GM23338 (cell line): ENCODE measurements at regions not wholly inside any gene's neighbourhood (a gene's known extent, or its start where the extent isn't known, plus 50 kb on each side); places are given as distances from the start of the nearest gene placed in this dataset.

ENCODE experiments used
- ATAC-seq: fragments of 200-7000 bp; cut with Tn5 transposase; 3 replicates; pipeline ENCODE4 v1.9.1; 2020
- DNase-seq: peaks from one replicate; pipeline ENCODE4 v3.0.0-alpha.2; 2015; ENCODE audit warnings: low spot score
- H2AFZ ChIP-seq: fragments of 200-600 bp; sonication (generic); 2 replicates; pipeline ENCODE4 v1.8.0; 2016; ENCODE audit warnings: antibody characterized with exemption, mild to moderate bottlenecking, moderate library complexity
- H3F3A ChIP-seq: fragments of 200-600 bp; sonication (generic); replicated peaks from 2 replicates; pipeline ENCODE4 v1.8.0; 2017; ENCODE audit warnings: antibody characterized with exemption, mixed run types, low read depth
- H3K27ac ChIP-seq: fragments of 200-600 bp; sonication (generic); 2 replicates; pipeline ENCODE4 v1.6.1; 2016; ENCODE audit warnings: low read depth
- H3K27me3 ChIP-seq: fragments of 200-600 bp; sonication (generic); 2 replicates; pipeline ENCODE4 v1.8.0; 2016; ENCODE audit warnings: mild to moderate bottlenecking, mixed run types, moderate library complexity; ENCODE audit not compliant: insufficient read depth
- H3K36me3 ChIP-seq: fragments of 200-600 bp; sonication (generic); 2 replicates; pipeline ENCODE4 v1.8.0; 2016; ENCODE audit warnings: mild to moderate bottlenecking; ENCODE audit not compliant: insufficient read depth
- H3K4me1 ChIP-seq: fragments of 200-600 bp; sonication (generic); 2 replicates; pipeline ENCODE4 v1.8.0; 2016; ENCODE audit warnings: mild to moderate bottlenecking, moderate library complexity; ENCODE audit not compliant: insufficient read depth
- H3K4me2 ChIP-seq: fragments of 200-600 bp; sonication (generic); 2 replicates; pipeline ENCODE4 v1.7.1; 2017; ENCODE audit warnings: mixed run types
- H3K4me3 ChIP-seq: fragments of 200-600 bp; sonication (generic); 2 replicates; pipeline ENCODE4 v1.6.1; 2016; ENCODE audit warnings: mixed run types
- H3K79me2 ChIP-seq: fragments of 200-600 bp; sonication (generic); replicated peaks from 2 replicates; pipeline ENCODE4 v1.8.0; 2017; ENCODE audit warnings: mild to moderate bottlenecking; ENCODE audit not compliant: insufficient read depth
- H3K9me2 ChIP-seq: fragments of 200-600 bp; sonication (generic); 2 replicates; pipeline ENCODE4 v1.8.0; 2017; ENCODE audit not compliant: insufficient read depth
- H4K20me1 ChIP-seq: fragments of 200-600 bp; sonication (generic); replicated peaks from 2 replicates; pipeline ENCODE4 v1.8.0; 2017; ENCODE audit warnings: mild to moderate bottlenecking; ENCODE audit not compliant: insufficient read depth
- H3K27ac Mint-ChIP-seq: 2 replicates; pipeline ENCODE4 v1.8.0; 2020; ENCODE audit warnings: inconsistent platforms, mild to moderate bottlenecking, moderate library complexity, mixed read lengths
- H3K27me3 Mint-ChIP-seq: 3 replicates; pipeline ENCODE4 v1.8.0; 2022; ENCODE audit warnings: low read depth, mild to moderate bottlenecking, moderate library complexity, mixed read lengths, inconsistent platforms; ENCODE audit not compliant: insufficient read depth, poor library complexity
- H3K36me3 Mint-ChIP-seq: 3 replicates; pipeline ENCODE4 v1.8.0; 2021; ENCODE audit warnings: low read depth, mild to moderate bottlenecking, inconsistent platforms, moderate library complexity, mixed read lengths
- H3K4me1 Mint-ChIP-seq: 3 replicates; pipeline ENCODE4 v1.8.0; 2020; ENCODE audit warnings: mild to moderate bottlenecking, inconsistent platforms, mixed read lengths
- H3K4me3 Mint-ChIP-seq: 3 replicates; pipeline ENCODE4 v1.8.0; 2021; ENCODE audit warnings: moderate library complexity, mild to moderate bottlenecking, inconsistent platforms, mixed read lengths
- H3K9me3 Mint-ChIP-seq: 3 replicates; pipeline ENCODE4 v1.8.0; 2020; ENCODE audit warnings: moderate library complexity, mild to moderate bottlenecking, inconsistent platforms, mixed read lengths
- CREB1 ChIP-seq: fragments of 250-450 bp; sonication (Bioruptor Pico); IDR thresholded peaks from 2 replicates; pipeline ENCODE4 v1.5.0; 2020; ENCODE audit warnings: low read depth, mild to moderate bottlenecking, moderate library complexity
- CTCF ChIP-seq, 2 experiments: fragments of 200-600 bp in 1 of 2; sonication (generic) in 1 of 2; conservative IDR thresholded peaks; 2 replicates each; pipeline versions ENCODE4 v1.5.1 to v1.6.1; 2016 to 2017; ENCODE audit warnings: antibody characterized with exemption in 2 of 2, low read depth in 2 of 2, mild to moderate bottlenecking in 2 of 2, moderate library complexity in 1 of 2
- ETS1 ChIP-seq: IDR thresholded peaks from 2 replicates; pipeline ENCODE4 v1.6.1; 2016; ENCODE audit warnings: antibody characterized with exemption
- EZH2 ChIP-seq: fragments of 200-600 bp; sonication (generic); IDR thresholded peaks from one replicate; pipeline ENCODE4 v1.8.0; 2017; ENCODE audit warnings: antibody characterized with exemption, mild to moderate bottlenecking, low read depth; ENCODE audit not compliant: unreplicated experiment
- EZH2phosphoT487 ChIP-seq: fragments of 200-600 bp; sonication (generic); IDR thresholded peaks from one replicate; pipeline ENCODE4 v1.8.1; 2018; ENCODE audit warnings: antibody characterized with exemption; ENCODE audit not compliant: unreplicated experiment
- JUNB ChIP-seq: IDR thresholded peaks from one replicate; pipeline ENCODE4 v1.6.1; 2016; ENCODE audit warnings: antibody characterized with exemption; ENCODE audit not compliant: unreplicated experiment
- NANOG ChIP-seq: IDR thresholded peaks from 2 replicates; pipeline ENCODE4 v1.6.1; 2016; ENCODE audit warnings: antibody characterized with exemption, borderline replicate concordance
- POLR2AphosphoS5 ChIP-seq: IDR thresholded peaks from 2 replicates; pipeline ENCODE4 v1.6.1; 2016; ENCODE audit warnings: antibody characterized with exemption, low read depth
- REST ChIP-seq: IDR thresholded peaks from one replicate; pipeline ENCODE4 v1.6.1; 2018; ENCODE audit warnings: antibody characterized with exemption; ENCODE audit not compliant: unreplicated experiment
- STAT1 ChIP-seq: IDR thresholded peaks from one replicate; pipeline ENCODE4 v1.6.1; 2016; ENCODE audit warnings: antibody characterized with exemption; ENCODE audit not compliant: unreplicated experiment
- ZNF114 ChIP-seq: fragments of 250-450 bp; sonication (Bioruptor Pico); IDR thresholded peaks from 2 replicates; pipeline ENCODE4 v1.5.0; 2020; ENCODE audit warnings: mild to moderate bottlenecking, moderate library complexity
- ZNF331 ChIP-seq: fragments of 250-450 bp; sonication (Bioruptor Pico); IDR thresholded peaks from 2 replicates; pipeline ENCODE4 v1.5.0; 2020; ENCODE audit warnings: low read depth, mild to moderate bottlenecking, moderate library complexity

GRCh38 chr3:7793786-7794185 lies 707.8 kb upstream of the LMCD1 start:
- Histone ChIP-seq H3K27me3 (no peaks in the 10 kb centered on the region), H4K20me1 (no peaks in the 10 kb centered on the region), H3K4me3 (no peak overlapping the region), H2AFZ (no peak overlapping the region), H3K36me3 (no peaks in the 10 kb centered on the region), H3K27ac (no peak overlapping the region), H3K4me1 (peaks cover 22% of the 10 kb centered on the region), H3F3A (no peaks in the 10 kb centered on the region), H3K9me2 (0 out of 2 replicates have a peak, but pooled peaks cover 3% of the 10 kb centered on the region), H3K4me2 (no peak overlapping the region), H3K79me2 (no peaks in the 10 kb centered on the region)
- H3K27ac Mint-ChIP-seq, result no peak overlapping the region
- TF ChIP-seq NANOG (no peak), CTCF (conservative IDR thresholded peaks at IDR 0.05; ENCODE audit: low read depth in 2 of 2) (no peak), EZH2phosphoT487 (no peak), CREB1 (CRISPR knock-in tag) (no peak), JUNB (no peak), STAT1 (no peak), ZNF114 (CRISPR knock-in tag) (no peak), ZNF331 (CRISPR knock-in tag) (no peak), REST (no peak), EZH2 (no peak)
- H3K27me3 Mint-ChIP-seq, result no peaks in the 10 kb centered on the region
- DNase-seq (no peak), ATAC-seq (no peak)
- H3K4me1 Mint-ChIP-seq, result peaks cover 21% of the 10 kb centered on the region
- peaks cover 29% of the 10 kb centered on the region; the same call in 2 of the 3 replicates for H3K36me3 Mint-ChIP-seq
- no peak overlapping the region for H3K4me3 Mint-ChIP-seq
- peaks cover 31% of the 10 kb centered on the region for H3K9me3 Mint-ChIP-seq

- H3F3A ChIP-seq, result no peaks in the 10 kb centered on the region
- Mint-ChIP-seq H3K4me1 (peaks cover 11% of the 10 kb centered on the region), H3K9me3 (no peaks in the 10 kb centered on the region), H3K4me3 (no peak overlapping the region), H3K27me3 (no peaks in the 10 kb centered on the region), H3K36me3 (no peaks in the 10 kb centered on the region), H3K27ac (no peak overlapping the region)
- DNase-seq, result no peak
- no peaks in the 10 kb centered on the region for H3K9me2 ChIP-seq
- H3K36me3 ChIP-seq, result no peaks in the 10 kb centered on the region
- no peak overlapping the region for H3K4me3 ChIP-seq
- no peak overlapping the region for H3K4me2 ChIP-seq
- H3K4me1 ChIP-seq, result peaks cover 3% of the 10 kb centered on the region; the same call in 1 of the 2 replicates
- H3K27ac ChIP-seq, result no peak overlapping the region
- no peaks in the 10 kb centered on the region for H3K79me2 ChIP-seq
- ATAC-seq, result no peak
- H4K20me1 ChIP-seq, result no peaks in the 10 kb centered on the region
- no peak overlapping the region for H2AFZ ChIP-seq
- no peaks in the 10 kb centered on the region for H3K27me3 ChIP-seq
- no peak for TF ChIP-seq EZH2phosphoT487
- TF ChIP-seq REST, result no peak
- TF ChIP-seq EZH2, result no peak
- TF ChIP-seq STAT1, result no peak
- TF ChIP-seq POLR2AphosphoS5, result no peak
- no peak for TF ChIP-seq NANOG
- no peak for TF ChIP-seq CTCF (conservative IDR thresholded peaks at IDR 0.05; ENCODE audit: low read depth in 2 of 2)
- no peak for TF ChIP-seq ZNF114 (CRISPR knock-in tag)
- TF ChIP-seq ETS1, result no peak
These were observed 703.3 kb upstream of the LMCD1 start for GRCh38 chr3:7798276-7798675.
